GM18511 (cell line): ENCODE measurements at regions not wholly inside any gene's neighbourhood (a gene's known extent, or its start where the extent isn't known, plus 50 kb on each side); places are given as distances from the start of the nearest gene placed in this dataset.
"Not testable (repeated sequence)": the region's sequence is repeated elsewhere in the genome, so short reads cannot be mapped to it uniquely, and the experiment has no call there.

Source experiments
- ATAC-seq: cut with Tn5 transposase; IDR thresholded peaks from one replicate; pipeline ENCODE4 v1.9.1; 2021; ENCODE audit warnings: mild to moderate bottlenecking, moderate library complexity; ENCODE audit not compliant: unreplicated experiment

- ATAC-seq, result no peak
These were observed 196.9 kb downstream of the ALG10 start for GRCh38 chr12:34219046-34219770.

DNA sequence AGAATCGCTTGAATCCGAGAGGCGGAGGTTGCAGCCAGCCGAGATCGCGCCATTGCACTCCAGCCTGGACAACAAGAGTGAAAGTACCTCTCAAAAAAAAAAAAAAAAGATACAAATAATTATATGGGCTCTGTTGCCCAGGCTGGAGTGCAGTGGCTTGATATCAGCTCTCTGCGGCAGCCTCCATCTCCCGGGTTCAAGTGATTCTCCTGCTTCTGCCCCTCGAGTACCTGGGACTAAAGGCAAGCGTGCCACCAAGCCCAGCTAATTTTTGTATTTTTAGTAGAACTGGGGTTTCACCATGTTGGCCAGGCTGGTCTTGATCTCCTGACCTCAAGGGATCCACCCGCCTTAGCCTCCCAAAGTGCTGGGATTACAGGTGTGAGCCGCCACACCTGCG lies 197.8 kb downstream of the ALG10 start:
- not testable (repeated sequence) for ATAC-seq

GRCh38 chr12:34223640-34224039 lies 201.3 kb downstream of the ALG10 start:
- ATAC-seq, result no peak

GRCh38 chr12:34226044-34226443 lies 203.7 kb downstream of the ALG10 start:
- ATAC-seq, result not testable (repeated sequence)

DNA sequence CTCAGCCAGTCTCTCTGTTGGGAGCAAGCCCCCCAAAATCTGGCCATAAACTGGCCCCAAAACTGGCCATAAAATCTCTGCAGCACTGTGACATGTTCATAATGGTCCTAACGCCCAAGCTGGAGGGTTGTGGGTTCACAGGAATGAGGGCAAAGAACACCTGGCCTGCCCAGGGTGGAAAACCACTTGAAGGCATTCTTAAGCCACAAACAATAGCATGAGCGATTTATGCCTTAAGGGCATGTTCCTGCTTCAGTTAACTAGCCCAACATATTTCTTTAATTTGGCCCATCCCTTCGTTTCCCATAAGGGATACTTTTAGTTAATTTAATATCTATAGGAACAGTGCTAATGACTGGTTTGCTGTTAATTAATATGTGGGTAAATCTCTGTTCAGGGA lies 205.8 kb downstream of the ALG10 start:
- ATAC-seq, result not testable (repeated sequence)

DNA sequence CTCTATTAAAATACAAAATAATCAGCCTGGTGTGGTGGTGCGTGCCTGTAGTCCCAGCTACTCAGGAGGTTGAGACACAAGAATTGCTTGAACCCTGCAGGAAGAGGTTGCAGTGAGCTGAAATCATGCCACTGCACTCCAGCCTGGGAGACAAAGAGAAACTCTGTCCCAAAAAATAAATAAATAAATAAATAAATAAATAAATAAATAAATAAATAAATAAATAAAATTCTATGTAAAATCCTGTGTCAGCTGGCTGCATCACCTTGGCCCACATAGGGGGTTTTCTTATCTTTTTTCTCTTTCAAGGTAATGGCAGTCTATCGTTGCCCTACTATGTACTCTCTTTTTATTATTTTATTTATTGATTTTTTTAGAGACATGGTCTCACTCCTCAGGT lies 206.7 kb downstream of the ALG10 start:
- not testable (repeated sequence) for ATAC-seq

GRCh38 chr12:34233618-34234017 lies 211.3 kb downstream of the ALG10 start:
- no peak for ATAC-seq

DNA sequence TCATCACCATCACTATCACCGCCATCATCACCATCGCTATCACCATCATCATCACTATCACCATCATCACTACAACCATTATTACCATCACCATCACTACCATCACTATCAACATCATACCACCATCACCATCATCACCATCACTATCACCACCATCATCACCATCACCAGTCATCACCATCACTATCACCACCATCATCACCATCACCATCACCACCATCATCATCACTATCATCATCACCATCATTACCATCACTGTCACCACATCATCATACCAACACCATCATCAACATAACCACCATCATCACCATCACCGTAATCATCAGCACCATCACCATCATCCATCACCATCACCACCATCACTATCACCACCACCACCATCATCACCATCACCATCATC lies 213.8 kb downstream of the ALG10 start:
- ATAC-seq, result no peak

DNA sequence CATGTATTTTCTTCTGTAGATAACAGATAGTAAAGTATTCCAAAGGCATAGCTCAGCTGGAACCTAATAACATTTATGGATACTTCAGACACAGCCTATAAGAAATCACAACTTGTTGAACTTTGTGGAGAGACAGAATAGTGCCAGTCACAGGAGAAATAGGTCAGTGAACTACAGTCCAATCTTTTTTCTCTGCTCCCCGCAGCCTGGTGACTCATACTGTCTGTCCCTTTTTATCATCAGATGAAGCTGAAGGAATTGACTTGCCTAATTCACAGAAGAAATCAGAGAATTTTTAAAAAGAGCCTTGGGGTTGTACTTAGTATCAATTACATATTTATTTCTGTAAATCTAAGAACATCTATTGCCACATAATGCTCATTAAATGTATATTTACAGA lies 222.3 kb downstream of the ALG10 start:
- ATAC-seq, result no peak

DNA sequence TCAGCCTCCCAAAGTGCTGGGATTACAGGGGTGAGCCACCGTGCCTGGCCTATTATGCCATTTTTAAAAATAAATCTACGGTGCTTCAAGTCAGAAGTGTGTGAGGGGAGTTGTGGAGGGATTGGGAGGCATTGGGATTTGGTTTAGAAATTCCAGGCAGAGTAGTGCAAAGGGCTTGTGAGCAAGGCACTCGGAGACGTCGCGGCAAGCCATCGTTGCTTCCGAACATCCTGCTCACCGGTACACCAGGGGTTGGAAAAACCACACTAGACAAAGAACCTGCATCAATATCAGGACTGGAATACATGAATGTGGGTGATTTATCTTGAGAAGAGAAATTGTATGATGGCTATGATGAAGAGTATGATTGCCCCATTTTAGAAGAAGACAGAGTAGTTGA lies 227.0 kb downstream of the ALG10 start:
- ATAC-seq, result no peak

GRCh38 chr12:34251879-34252278 lies 229.6 kb downstream of the ALG10 start:
- ATAC-seq, result not testable (repeated sequence)

DNA sequence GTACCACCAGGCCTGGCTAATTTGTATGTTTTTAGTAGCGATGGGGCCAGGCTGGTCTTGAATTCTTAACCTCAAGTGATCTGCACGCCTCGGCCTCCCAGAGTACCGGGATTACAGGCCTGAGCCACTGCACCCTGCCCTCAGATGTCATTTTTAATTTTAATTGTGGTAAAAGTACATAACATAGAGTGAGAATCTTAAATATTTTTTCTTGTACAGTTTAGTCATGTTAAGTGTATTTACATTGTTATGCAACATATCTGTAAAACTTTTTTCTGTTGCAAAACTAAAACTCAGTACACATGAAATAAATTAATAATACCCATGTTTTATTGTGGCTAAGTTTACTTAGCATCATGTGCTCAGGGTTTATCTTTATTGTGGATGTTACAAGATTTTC lies 231.4 kb downstream of the ALG10 start:
- no peak for ATAC-seq

- no peak for ATAC-seq
These were observed 234.8 kb downstream of the ALG10 start for GRCh38 chr12:34257093-34257492.

DNA sequence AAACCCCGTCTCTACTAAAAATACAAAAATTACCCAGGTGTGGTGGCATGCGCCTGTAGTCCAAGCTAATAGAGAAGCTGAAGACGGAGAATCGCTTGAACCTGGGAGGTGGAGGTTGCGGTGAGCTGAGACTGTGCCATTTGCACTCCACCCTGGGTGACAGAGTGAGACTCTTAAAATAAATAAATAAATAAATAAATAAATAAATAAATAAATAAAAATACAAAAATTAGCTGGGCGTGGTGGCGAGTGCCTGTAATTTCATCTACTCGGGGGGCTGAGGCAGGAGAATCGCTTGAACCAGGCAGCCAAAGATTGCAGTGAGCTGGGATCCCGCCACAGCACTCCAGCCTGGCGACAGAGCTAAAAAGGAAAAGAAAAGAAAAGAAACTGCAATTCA lies 239.8 kb downstream of the ALG10 start:
- not testable (repeated sequence) for ATAC-seq

- ATAC-seq, result no peak
These were observed 241.8 kb downstream of the ALG10 start for GRCh38 chr12:34264110-34264509.

- ATAC-seq, result not testable (repeated sequence)
These were observed 251.4 kb downstream of the ALG10 start for GRCh38 chr12:34273703-34274102.

DNA sequence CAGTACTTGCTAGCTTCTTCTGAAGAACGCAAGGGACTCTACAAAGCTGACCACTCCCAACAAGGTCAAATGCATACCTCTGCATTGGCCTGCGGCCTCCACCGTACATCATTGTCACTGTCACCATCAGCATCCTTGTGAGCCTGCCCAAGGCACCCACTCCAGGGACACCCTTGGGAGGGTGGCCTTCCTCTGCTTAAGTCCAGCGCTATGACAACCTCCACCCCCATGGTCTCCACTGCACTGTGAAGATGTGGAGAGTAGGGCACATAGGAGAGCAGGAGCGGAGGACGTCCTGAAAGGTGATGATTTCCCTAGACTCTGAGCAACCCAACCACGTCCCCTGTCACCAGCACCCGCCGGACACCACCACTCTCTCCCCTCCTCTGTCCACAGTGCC lies 252.8 kb downstream of the ALG10 start:
- ATAC-seq, result no peak

GRCh38 chr12:34286483-34286882 lies 264.2 kb downstream of the ALG10 start:
- no peak for ATAC-seq

- ATAC-seq, result no peak
These were observed 264.6 kb downstream of the ALG10 start for GRCh38 chr12:34286934-34287333.

DNA sequence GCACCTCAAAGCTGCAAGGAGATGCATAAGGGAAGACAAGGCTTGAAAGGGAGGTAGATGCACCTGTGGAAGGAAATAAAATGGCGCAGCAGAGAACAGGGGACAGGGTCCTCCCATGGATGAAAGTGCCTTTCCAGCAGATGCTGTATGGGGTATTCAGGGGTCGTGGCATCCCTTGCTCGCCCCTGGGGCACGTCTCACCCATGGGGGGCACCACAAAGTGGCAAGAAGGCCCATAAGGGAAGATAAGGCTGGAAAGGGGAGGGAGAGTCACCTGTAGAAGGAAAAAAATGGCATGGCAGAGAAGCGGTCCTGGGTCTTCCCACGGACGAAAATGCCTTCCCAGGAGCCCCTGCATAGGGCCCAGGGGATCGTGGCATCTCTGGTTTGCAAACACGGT lies 265.1 kb downstream of the ALG10 start:
- ATAC-seq, result no peak

- ATAC-seq, result no peak
These were observed 266.0 kb downstream of the ALG10 start for GRCh38 chr12:34287986-34288962.

DNA sequence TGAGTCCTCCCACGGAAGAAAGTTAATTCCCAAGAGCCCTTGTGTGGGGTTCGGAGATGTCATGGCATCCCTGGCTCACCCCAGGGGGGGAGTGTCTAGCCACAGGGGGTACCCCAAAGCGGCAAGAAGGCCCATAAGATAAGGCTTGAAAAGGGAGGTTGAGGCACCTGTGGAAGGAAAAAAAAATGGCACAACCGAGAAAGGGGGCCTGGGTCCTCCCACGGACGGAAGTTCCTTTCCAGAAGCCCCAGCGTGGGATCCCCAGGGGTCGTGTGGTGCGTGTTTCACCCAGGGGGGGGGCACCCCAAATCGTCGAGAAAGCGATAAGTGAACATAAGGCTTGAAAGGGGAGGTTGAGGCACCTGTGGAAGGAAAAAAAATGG lies 266.7 kb downstream of the ALG10 start:
- no peak for ATAC-seq
